ENCODE measurements at regions not wholly inside any gene's neighbourhood (a gene's known extent, or its start where the extent isn't known, plus 50 kb on each side); places are given as distances from the start of the nearest gene placed in this dataset.

GRCh38 chr3:104854468-104854867 is 512.2 kb upstream of the ALCAM start:
- no peak for DNase-seq (ENCODE audit: low spot score)

GRCh38 chr3:104855702-104856101 is 511.0 kb upstream of the ALCAM start:
- no peak for DNase-seq (ENCODE audit: low spot score)

- no peak for DNase-seq (ENCODE audit: low spot score)
Observed at GRCh38 chr3:104856741-104857140, 510.0 kb upstream of the ALCAM start.

- no peak for DNase-seq (ENCODE audit: low spot score)
Observed at GRCh38 chr3:104868291-104868690, 498.4 kb upstream of the ALCAM start.

GRCh38 chr3:104870276-104870675 is 496.4 kb upstream of the ALCAM start:
- no peak for DNase-seq (ENCODE audit: low spot score)

GRCh38 chr3:104873331-104873730 is 493.4 kb upstream of the ALCAM start:
- no peak for DNase-seq (ENCODE audit: low spot score)

GRCh38 chr3:104878395-104878794 is 488.3 kb upstream of the ALCAM start:
- DNase-seq (ENCODE audit: low spot score), result no peak

- DNase-seq (ENCODE audit: low spot score), result peak; percentile 60
Observed at GRCh38 chr3:104879919-104880318, 486.8 kb upstream of the ALCAM start.

- no peak for DNase-seq (ENCODE audit: low spot score)
Observed at GRCh38 chr3:104885214-104885814, 481.4 kb upstream of the ALCAM start.

- no peak for DNase-seq (ENCODE audit: low spot score)
Observed at GRCh38 chr3:104886220-104886995, 480.3 kb upstream of the ALCAM start.

- no peak for DNase-seq (ENCODE audit: low spot score)
Observed at GRCh38 chr3:104887069-104887468, 479.6 kb upstream of the ALCAM start.

- no peak for DNase-seq (ENCODE audit: low spot score)
Observed at GRCh38 chr3:104887619-104888018, 479.1 kb upstream of the ALCAM start.

GRCh38 chr3:104892044-104892443 is 474.7 kb upstream of the ALCAM start:
- no peak for DNase-seq (ENCODE audit: low spot score)

- DNase-seq (ENCODE audit: low spot score), result no peak
Observed at GRCh38 chr3:104896624-104897023, 470.1 kb upstream of the ALCAM start.

GRCh38 chr3:104901396-104901795 is 465.3 kb upstream of the ALCAM start:
- DNase-seq (ENCODE audit: low spot score), result no peak

GRCh38 chr3:104903064-104903463 is 463.6 kb upstream of the ALCAM start:
- no peak for DNase-seq (ENCODE audit: low spot score)

- DNase-seq (ENCODE audit: low spot score), result no peak
Observed at GRCh38 chr3:104906001-104906639, 460.6 kb upstream of the ALCAM start.

- DNase-seq (ENCODE audit: low spot score), result peak; percentile 89
Observed at GRCh38 chr3:104907507-104907906, 459.2 kb upstream of the ALCAM start.

- peak; percentile 10 for DNase-seq (ENCODE audit: low spot score)
Observed at GRCh38 chr3:104908761-104909160, 457.9 kb upstream of the ALCAM start.

- DNase-seq (ENCODE audit: low spot score), result no peak
Observed at GRCh38 chr3:104909198-104909597, 457.5 kb upstream of the ALCAM start.

- peak; percentile 64 for DNase-seq (ENCODE audit: low spot score)
Observed at GRCh38 chr3:104909721-104910120, 457.0 kb upstream of the ALCAM start.

GRCh38 chr3:104911376-104911775 is 455.3 kb upstream of the ALCAM start:
- no peak for DNase-seq (ENCODE audit: low spot score)

- DNase-seq (ENCODE audit: low spot score), result no peak
Observed at GRCh38 chr3:104916971-104917370, 449.7 kb upstream of the ALCAM start.
